Cardiac septum (tissue), 1 donor: ENCODE measurements at regions not wholly inside any gene's neighbourhood (a gene's known extent, or its start where the extent isn't known, plus 50 kb on each side); places are given as distances from the start of the nearest gene placed in this dataset.

Experiments
- DNase-seq: peaks from one replicate; pipeline ENCODE4 v3.0.0-alpha.2; 2020; ENCODE audit warnings: low spot score
- intact Hi-C: fragments of 100-400 bp; cut with DNase I; formaldehyde crosslinking; loops from one replicate; pipeline ENCODE4 v1.14.0; 2022
- donor health status: DM: no; HTN: no; CAD: no.

- DNase-seq, result no peak
- intact Hi-C loops, result no loop called here
Observed at GRCh38 chr7:109945820-109946518, 1145.0 kb upstream of the LRRN3 start.

DNA sequence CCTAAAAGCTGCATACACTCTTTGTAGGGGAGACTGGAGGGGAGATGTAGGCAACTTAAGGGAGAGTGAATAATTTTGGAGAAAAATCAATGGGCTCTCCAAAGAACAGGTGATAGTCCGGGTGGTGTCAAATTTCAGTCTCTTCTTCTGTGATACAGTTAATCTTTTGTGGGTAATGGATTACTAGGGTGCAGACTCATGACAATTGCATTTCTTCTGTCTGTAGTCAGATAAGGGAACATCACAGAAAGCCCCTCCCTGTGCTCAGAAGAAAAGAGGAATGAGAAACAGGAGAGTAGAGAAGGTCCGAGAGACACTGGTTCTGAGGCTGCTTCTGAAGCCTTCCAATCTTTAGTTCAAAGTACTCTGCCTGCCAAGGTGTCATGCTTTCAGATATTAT lies 1140.7 kb upstream of the LRRN3 start:
- no peak for DNase-seq
- intact Hi-C loops, result no loop called here

GRCh38 chr7:109950821-109951564 lies 1139.9 kb upstream of the LRRN3 start:
- intact Hi-C loops, result no loop called here
- no peak for DNase-seq

DNA sequence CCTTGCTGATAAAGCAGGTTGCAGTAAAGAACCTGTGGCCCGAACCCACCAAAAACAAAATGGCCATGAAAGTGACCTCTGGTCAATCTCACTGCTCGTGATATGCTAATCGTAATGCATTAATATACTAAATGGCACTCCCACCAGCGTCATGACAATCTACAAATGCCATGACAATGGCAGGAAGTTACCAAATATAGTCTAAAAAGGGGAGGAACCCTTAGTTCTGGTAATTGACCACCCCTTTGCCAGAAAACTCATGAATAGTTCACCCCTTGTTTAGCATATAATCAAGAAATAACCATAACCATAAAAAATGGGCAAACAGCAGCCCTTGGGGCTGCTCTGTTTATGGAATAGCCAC lies 1139.4 kb upstream of the LRRN3 start:
- intact Hi-C loops, result no loop called here
- no peak for DNase-seq

- intact Hi-C loops, result no loop called here
Observed at GRCh38 chr7:109955986-109956385, 1134.9 kb upstream of the LRRN3 start.

DNA sequence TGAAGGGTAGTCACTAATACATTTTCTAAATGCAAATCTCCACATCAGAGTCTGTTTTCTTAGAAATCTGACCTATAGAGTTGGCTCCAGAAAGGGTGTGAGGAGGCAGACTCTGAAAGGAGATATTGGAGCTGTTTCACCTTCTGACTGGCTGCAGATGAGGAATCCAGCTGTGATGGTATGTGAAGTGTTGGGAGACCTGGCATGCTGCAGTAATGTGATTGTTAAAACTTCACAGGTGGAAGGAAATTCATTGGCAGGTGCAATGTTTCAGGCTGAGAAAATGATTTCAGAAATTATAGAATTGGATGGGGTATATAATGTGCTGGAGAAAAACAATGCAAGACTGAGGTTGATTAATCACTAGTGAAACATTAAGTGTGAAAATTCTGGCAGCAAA lies 1134.0 kb upstream of the LRRN3 start:
- intact Hi-C loops, result no loop called here
- DNase-seq, result no peak

More at GRCh38 chr7:109955986-109956385, 1134.9 kb upstream of the LRRN3 start:
- DNase-seq, result no peak

DNA sequence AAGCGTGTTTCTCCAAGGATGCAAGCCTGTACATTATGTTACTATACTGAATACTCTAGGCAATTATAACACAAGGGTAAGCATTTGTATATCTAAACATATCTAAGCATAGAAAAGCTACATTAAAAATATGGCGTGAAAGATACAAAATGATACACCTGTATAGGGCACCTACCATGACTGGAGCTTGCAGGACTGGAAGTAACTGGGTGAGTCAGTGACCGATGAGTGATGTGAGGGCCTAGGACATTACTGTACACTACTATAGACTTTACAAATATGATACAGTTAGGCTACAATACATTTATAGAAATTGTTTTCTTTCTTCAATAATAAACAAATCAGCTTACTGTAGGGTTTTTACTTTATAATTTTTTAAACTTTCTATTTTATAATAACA lies 1127.2 kb upstream of the LRRN3 start:
- intact Hi-C loops, result no loop called here

GRCh38 chr7:109964780-109965179 lies 1126.1 kb upstream of the LRRN3 start:
- no peak for DNase-seq
- intact Hi-C loops, result no loop called here

More for the DNA sequence above, 1127.2 kb upstream of the LRRN3 start:
- no peak for DNase-seq

DNA sequence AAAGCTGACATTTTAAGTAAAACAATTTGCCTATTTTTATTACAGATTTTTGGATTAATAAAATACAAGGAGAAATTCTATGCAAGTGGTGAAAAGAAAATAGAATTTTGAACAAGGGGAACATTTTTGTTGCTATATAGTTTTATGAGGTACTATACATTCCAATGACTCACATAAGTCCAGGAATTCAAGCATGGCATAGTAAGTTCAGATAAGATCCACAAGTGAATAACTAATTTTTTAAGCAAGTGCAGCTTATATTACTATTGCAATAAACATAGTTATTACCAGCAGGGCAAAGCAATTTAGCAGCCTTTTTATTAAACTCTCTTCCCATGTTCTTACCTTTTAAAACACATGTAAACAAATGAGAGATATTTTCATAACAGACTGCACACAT lies 1123.5 kb upstream of the LRRN3 start:
- DNase-seq, result no peak
- intact Hi-C loops, result no loop called here

- intact Hi-C loops, result no loop called here
Observed at GRCh38 chr7:109983618-109984017, 1107.3 kb upstream of the LRRN3 start.

GRCh38 chr7:109984729-109985128 lies 1106.2 kb upstream of the LRRN3 start:
- intact Hi-C loops, result no loop called here
- DNase-seq, result no peak

More at GRCh38 chr7:109983618-109984017, 1107.3 kb upstream of the LRRN3 start:
- DNase-seq, result no peak

- intact Hi-C loops, result no loop called here
- DNase-seq, result no peak
Observed at GRCh38 chr7:109986701-109987100, 1104.2 kb upstream of the LRRN3 start.

GRCh38 chr7:109996411-109996810 lies 1094.5 kb upstream of the LRRN3 start:
- DNase-seq, result no peak
- intact Hi-C loops, result no loop called here

DNA sequence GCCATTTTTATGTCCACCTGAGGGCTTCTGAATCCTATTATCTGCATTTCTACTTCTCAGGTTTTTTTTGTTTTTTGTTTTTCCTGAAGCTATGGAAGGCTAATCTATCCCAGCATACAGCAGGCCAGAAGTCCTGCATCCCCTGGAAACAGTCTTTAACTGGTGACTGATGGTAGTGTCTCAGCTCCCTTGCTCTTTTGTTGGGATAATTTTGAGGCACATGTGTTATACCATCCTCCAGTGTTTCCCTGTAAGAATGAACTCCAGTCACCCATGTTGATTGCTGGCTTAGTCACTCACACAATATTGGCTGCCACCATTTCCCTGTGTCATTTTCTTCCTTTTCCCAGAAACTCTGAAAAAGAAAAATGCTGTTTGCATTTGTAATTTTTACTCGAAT lies 1094.0 kb upstream of the LRRN3 start:
- no peak for DNase-seq
- intact Hi-C loops, result no loop called here

DNA sequence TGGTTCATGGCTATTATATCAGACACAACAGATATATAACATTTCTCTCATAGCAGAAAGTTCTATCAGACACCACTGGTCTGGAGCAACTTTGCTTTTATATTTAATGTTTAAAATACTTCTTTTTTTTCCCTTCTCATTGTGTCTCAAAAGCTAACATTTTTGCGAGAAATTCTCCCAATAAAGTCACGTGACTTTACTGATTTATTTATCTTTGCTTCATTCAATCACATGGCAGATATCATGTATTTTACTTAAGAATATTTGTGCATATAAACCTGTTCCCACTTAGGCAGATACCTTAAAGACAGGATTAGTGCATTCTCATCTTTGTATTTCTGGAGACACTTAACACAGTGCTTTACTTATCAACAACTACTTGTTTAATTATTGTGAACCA lies 1093.1 kb upstream of the LRRN3 start:
- DNase-seq, result no peak
- intact Hi-C loops, result no loop called here

DNA sequence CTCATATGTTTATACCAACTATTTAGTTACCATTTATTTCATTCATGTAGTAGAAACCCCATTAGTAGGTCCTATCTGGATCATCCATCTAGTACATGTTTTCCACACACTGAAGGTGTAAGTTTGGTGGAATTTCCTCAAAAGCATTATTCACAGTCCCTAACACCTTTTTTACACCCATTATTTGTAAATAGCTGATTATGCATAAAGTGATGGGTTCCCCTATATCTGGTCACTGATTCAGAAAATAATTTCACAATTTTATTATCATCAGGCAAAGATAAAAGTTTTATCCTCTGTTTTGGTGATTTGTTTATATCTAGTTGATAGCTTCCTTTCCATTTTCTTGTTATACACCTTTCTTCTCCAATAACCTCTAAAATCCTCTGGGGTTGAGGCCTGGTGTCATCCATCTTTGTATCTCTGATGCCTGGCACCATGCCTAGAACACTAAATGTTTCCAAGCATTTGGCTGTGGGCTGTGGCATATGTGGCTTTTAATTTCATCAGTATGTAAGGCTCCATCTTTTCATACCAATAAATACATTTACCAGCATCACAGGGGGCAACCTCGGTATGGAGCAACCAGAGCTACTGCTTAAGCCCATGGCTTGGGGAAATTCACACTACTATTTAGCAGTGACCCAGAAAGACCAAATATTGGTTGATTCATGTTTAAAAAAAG lies 1089.5 kb upstream of the LRRN3 start:
- intact Hi-C loops, result no loop called here
- no peak for DNase-seq

GRCh38 chr7:110003827-110004226 lies 1087.1 kb upstream of the LRRN3 start:
- no peak for DNase-seq
- intact Hi-C loops, result no loop called here

DNA sequence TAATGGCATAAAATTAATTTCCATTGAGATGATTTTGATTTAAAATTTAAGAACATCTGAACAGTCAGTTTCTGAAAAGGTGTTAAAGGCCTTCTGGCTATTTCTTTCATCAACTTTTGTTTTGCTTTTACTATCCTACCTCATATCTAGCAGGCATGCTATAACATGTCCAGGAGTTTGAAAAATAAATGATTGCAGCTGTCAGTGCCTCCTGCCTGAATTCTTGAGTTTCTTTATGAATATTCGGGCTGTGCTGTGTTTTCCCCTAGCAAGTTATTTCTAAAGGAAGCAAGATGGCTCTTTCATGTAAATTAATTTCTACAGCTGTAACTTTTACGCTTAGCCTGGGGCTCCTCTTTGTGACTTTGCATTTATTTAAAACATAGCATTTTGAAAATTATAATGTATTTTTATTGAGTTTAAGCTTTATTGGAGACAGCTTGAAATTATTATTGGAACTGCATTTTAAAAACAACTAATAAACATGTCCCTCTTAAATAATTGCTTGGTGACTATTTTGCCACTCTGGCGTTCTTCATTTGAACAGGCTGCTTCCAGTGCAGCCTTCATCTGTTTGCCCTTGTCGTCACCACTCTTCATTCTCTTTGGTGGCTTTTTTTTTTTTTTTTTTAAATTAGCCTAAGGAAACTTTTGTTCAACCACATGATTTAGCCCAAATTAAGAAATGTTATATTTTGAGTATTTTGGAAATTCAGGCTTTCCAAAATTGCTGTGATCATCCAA lies 1083.4 kb upstream of the LRRN3 start:
- DNase-seq, result no peak
- intact Hi-C loops, result no loop called here

- intact Hi-C loops, result no loop called here
- no peak for DNase-seq
Observed at GRCh38 chr7:110010359-110010758, 1080.6 kb upstream of the LRRN3 start.

DNA sequence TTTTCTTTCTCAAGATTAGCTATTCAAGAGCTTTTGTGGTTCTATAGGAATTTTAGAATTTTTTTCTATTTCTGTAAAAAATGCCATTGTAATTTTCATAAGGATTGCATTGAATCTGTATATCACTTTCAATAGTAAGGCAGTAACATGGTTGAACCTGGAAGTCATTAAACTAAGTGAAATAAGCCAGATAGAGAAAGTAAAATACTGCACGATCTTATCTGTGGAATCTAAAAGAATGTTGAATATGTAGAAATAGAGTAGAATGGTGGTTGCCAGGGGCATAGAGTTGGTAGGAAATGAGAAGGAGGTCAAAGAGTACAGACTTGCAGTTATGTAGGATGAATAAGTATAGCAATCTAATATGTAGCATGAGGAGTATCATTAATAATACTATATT lies 1073.5 kb upstream of the LRRN3 start:
- DNase-seq, result no peak
- intact Hi-C loops, result no loop called here
